Retina (tissue), 1 donor: ENCODE measurements at regions not wholly inside any gene's neighbourhood (a gene's known extent, or its start where the extent isn't known, plus 50 kb on each side); places are given as distances from the start of the nearest gene placed in this dataset.
"Not testable (repeated sequence)": the region's sequence is repeated elsewhere in the genome, so short reads cannot be mapped to it uniquely, and the experiment has no call there.

Source experiments
- DNase-seq: peaks from one replicate; pipeline ENCODE4 v3.0.0-alpha.2; 2016

GRCh38 chr5:136738829-136739228, 373.5 kb upstream of the TRPC7 start:
- DNase-seq: no peak

GRCh38 chr5:136736021-136736420, 370.7 kb upstream of the TRPC7 start:
- DNase-seq: no peak

DNA sequence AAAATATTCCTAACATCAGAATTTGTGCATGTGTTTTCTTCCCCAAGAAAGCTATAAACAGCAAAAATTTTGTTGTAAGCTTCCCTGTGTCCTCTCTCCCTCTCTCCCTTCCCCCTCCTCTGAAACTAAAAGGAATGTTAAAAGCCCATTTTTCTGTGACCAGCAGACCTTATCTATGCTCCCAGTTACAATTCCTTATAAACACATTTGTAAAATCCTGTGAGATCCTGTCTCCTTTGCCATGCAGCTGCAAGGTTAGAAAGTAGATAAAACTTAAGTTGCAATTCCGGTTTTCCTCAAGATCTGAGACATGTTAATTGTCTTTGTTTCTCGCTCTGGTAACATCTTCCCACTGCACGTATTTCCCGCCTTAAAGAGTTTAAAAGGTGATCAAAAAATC, 370.3 kb upstream of the TRPC7 start:
- not testable (repeated sequence) for DNase-seq

GRCh38 chr5:136734628-136735027, 369.3 kb upstream of the TRPC7 start:
- no peak for DNase-seq

DNA sequence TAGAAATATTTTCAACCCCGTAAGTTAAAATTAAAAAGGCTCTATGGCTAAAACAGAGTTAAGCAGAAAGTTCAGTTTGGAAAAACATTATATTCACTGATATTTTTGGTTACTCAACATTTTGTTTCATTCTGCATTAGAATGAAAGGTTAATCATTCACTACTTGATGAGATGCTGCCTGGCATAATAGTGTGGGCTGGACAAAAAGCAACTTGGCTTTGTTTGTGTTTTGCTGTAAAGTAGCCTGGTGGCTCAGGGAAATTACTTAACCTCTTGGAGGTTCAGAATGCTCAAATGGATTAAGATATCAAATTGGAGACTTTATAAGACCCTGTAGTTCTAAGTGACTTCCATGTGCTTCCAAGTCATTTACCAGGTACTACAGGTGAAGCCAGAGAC, 367.4 kb upstream of the TRPC7 start:
- DNase-seq: no peak

DNA sequence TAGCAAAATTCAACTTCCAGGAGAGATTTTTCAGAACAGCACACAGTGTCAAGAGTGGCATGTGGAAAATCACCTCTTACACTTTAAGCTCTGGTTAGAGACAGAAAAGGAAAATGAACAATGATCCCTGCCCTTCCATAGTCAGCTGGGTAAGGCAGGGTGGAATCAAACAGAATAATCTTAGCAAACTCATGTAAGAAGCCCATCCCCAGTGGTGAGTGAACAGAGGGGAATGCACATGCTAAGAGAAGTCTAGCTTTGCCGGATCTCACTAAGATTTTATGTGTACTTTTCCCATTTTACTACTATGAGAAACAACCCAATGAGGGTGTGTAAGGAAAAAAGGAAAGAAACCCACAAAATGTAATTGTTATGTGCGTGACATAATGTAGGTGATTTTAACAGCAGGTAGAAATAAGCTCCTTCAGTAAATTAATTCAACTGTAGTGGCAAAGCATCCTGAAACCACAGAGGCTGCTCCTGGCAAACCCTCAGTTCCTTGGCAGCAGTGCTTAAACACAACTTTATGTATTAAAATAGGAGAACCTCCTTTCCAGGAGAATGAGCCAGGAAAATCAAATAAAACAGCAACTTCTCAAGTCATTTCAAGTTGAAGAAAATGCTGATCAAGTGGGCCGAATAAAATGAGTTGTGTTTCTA, 366.0 kb upstream of the TRPC7 start:
- no peak for DNase-seq

DNA sequence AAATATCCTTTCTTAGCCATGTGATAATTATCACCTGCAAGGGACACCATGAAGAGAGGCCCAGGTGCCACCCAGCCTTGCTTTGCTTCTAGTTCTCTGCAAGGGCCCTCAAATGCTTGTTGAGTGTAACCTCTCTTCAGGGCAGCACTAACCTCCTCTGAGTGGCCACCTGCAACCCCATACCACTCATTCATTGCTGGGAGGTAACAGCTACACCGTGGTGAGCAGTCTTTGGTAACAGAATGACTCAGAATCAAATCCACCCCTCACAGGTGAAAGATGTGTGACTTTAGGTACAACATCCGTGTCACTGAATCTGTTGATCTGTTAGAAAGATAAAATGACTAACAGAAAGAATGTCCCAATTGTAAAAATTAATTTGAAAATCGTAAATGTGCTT, 365.1 kb upstream of the TRPC7 start:
- DNase-seq: no peak

DNA sequence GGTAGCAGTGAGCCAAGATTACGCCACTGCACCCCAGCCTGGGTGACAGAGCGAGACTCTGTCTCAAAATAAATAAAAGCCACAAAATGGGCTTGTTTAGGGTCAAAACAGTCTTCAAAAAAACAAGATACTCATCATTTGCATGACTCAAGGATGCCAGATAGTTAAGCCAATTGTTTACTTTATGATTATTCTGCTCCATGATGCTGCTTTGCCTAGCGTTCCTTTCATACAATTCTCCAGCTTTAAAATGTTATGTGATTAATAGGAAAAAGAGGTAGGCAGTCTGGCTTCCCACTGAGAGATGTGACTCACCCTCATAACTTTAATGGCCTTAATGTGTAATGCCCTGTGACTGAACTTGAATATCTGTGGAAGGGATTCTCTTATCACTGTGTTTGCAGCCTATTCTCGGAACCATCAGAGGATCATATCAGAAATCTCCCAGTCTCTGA, 364.6 kb upstream of the TRPC7 start:
- no peak for DNase-seq

- no peak for DNase-seq
These were observed 361.2 kb upstream of the TRPC7 start for GRCh38 chr5:136726506-136726905.

DNA sequence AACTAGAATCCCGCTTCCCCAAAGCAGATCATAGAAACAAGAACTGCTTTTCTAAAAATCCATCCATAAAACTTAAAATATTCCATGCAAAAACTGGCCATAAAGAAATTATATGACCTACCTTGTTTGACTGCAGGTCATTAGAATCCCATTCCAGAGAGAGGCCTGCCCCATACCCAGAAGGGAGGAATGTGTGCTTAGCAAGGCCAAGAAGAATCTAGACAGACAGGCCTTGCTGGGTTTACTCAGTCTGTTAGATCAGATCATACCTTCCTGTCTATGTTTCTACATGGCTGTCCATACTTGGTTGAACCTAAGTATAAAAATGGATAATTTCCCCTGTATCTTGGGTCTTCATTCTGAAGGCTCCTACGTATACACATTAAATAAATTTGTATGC, 358.8 kb upstream of the TRPC7 start:
- no peak for DNase-seq

GRCh38 chr5:136722581-136722980, 357.2 kb upstream of the TRPC7 start:
- no peak for DNase-seq

DNA sequence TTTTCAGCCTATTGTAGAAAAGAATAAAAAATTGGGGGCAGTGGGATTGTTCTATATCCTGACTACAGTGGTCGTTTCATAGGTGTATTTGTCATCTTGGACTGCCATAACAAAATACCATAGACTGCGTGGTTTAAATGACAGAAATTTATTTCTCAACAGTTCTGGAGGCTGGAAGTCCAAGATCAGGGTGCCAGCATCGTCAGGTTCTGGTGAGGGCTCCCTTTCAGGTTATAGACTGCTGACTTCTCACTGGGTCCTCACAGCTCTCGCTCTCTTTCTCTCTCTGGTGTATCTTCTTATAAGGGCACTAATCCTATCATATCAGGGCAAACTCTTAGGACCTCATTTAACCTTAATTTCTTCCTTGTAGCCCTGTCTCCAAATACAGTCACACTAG, 356.7 kb upstream of the TRPC7 start:
- no peak for DNase-seq

DNA sequence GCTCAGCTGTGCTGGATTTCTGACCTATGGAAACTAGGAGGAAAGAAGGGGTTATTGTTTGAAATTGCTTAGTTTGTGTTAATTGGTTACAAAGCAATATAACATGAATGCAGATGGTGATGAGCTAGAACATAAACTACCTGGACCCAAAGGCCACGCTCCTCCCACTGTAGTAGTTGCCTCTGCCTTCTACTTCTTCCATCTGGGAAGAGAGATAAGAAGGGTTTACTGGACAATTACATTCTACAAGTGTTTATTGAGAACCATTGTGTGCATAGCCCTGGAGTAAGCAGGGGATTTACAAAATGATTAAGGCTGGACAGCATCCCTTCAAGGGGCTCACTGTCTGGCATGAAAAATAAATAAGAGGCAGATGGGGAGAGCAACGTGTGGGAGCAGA, 355.3 kb upstream of the TRPC7 start:
- no peak for DNase-seq

- DNase-seq: no peak
These were observed 352.6 kb upstream of the TRPC7 start for GRCh38 chr5:136717917-136718316.

- no peak for DNase-seq
These were observed 348.9 kb upstream of the TRPC7 start for GRCh38 chr5:136714286-136714685.

- DNase-seq: no peak
These were observed 347.3 kb upstream of the TRPC7 start for GRCh38 chr5:136712628-136713027.

DNA sequence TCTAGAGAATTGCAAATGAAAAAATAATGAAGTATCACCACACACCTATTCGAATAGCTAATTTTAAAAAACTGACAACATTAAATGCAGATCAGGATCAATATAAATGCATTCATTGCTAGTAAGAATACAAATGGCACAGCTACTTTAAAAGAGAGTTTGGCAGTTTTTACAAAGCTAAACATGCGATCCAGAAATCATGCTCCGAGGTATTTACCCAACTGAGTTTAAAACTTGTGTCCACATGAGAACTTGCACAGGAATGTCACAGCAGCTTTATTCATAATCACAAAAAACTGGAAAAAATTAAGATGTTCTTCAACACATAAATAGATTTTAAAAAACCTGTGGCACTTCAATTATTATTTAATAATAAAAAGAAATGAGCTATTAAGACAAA, 345.5 kb upstream of the TRPC7 start:
- no peak for DNase-seq

- DNase-seq: no peak
These were observed 338.4 kb upstream of the TRPC7 start for GRCh38 chr5:136703706-136704105.

DNA sequence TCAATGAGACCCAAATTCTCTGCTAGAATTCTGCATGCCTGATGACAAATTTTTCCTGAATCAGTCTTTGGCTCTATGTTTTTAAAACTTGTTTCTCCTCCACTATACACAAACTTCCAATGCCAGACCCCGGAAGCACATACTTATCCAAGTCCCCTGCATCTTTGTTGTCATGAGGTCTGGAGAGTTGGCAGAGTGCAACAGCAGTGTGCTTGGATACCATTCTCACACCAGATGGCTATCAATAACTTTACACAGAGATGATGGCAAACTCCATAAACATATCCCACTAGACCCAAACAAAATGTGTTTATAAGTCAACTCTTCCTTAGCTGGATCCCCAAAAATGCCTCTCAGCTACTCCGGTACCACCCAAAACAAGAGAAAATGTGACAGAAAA, 337.7 kb upstream of the TRPC7 start:
- no peak for DNase-seq

DNA sequence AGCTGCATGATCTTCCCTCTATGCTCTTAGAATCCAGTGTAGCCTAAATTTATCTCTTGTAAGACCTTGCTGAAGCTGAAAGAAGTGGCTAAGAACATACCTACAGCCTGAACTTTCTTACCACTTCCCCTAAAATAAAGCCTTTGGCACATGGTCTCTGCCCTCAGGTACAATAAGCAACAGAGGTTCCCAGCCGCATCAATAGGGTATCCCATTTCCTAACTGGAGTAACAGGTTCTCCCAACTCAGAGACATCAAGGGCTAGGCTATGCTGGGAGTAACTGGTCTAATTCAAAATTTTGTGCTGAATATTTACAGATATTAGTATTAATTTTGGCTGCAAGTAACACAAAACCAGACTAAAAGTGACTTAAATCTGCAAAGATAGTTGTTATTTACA, 335.8 kb upstream of the TRPC7 start:
- DNase-seq: no peak

GRCh38 chr5:136699651-136700050, 334.3 kb upstream of the TRPC7 start:
- no peak for DNase-seq

GRCh38 chr5:136698970-136699369, 333.6 kb upstream of the TRPC7 start:
- DNase-seq: no peak

DNA sequence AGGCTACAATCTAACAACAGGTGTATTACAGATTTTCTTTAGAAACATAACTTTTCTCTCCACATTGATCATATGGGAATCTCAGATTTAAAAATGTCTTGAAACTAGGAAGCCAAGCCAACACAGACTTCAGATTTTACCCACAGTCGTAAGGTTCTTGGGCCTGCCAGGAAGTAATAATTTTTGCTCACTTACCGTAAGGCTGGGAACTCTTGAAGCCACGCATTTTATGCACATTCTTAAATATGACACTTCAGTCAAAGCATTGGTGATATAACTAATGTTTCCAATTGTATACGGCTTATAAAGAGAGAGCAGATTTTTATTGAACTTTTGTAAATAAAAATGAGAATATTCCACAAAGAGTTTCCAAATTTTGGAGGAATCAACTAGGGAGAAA, 328.9 kb upstream of the TRPC7 start:
- no peak for DNase-seq

DNA sequence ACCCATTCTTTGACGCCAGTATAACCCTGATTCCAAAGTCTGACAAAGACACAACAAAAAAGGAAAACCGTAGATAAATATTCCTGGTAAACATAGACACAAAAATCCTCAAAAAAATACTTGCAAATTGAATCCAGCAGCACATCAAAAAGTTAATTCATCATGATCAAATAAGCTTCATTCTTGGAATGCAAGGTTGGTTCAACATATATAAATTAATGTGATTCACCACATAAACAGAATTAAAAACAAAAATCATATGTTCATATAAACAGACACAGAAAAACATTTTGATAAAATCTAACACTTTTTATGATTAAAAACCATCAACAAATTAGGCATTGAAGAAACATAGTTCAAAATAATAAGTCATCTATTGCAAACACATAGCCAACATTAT, 324.2 kb upstream of the TRPC7 start:
- no peak for DNase-seq

GRCh38 chr5:136686192-136686872, 321.0 kb upstream of the TRPC7 start:
- no peak for DNase-seq
